ENCODE measurements at regions not wholly inside any gene's neighbourhood (a gene's known extent, or its start where the extent isn't known, plus 50 kb on each side); places are given as distances from the start of the nearest gene placed in this dataset.

- CTCF ChIA-PET, result no interaction called here
- Mint-ChIP-seq H3K9me3 (peaks cover 0 to 6% (median 0%) of the 10 kb centered on the region in 11 donors), H3K4me3 (no peak overlapping the region), H3K4me1 (no peaks in the 10 kb centered on the region), H3K36me3 (no peaks in the 10 kb centered on the region), H3K27me3 (peaks cover 8 to 22% (median 18%) of the 10 kb centered on the region in 5 donors), H3K27ac (no peak overlapping the region)
- no peak overlapping the region for H3K27ac ChIP-seq (ENCODE audit: low read depth, low read length)
- intact Hi-C loops (cut with micrococcal nuclease), result no loop called here
- no peaks in the 10 kb centered on the region for H3K27me3 ChIP-seq (ENCODE audit: control insufficient read depth in 2 of 2, insufficient read depth in 2 of 2, low read length in 2 of 2)
- no peaks in the 10 kb centered on the region for H3K4me1 ChIP-seq (ENCODE audit: control insufficient read depth in 2 of 2, insufficient read depth in 2 of 2, low read length in 2 of 2)
- no peak overlapping the region for H3K4me3 ChIP-seq (ENCODE audit: low read length)
- POLR2A ChIA-PET, result no interaction called here
- no peak for ATAC-seq
- no peaks in the 10 kb centered on the region for H3K9me3 ChIP-seq (ENCODE audit: control insufficient read depth in 2 of 3, low read length in 3 of 3)
- no peaks in the 10 kb centered on the region for H3K36me3 ChIP-seq (ENCODE audit: control insufficient read depth in 2 of 3, insufficient read depth in 3 of 3, low read length in 3 of 3)
- no peak for DNase-seq
Measured at GRCh38 chr3:5442106-5442785, 254.7 kb downstream of the EDEM1 start.

- H3K36me3 Mint-ChIP-seq, result no peaks in the 10 kb centered on the region
- no peaks in the 10 kb centered on the region for H3K4me1 Mint-ChIP-seq
- intact Hi-C loops (cut with micrococcal nuclease), result no loop called here
- ChIA-PET CTCF (no interaction called here), POLR2A (no interaction called here)
- no peak for DNase-seq
- Histone ChIP-seq H3K4me1 (ENCODE audit: control insufficient read depth in 2 of 2, insufficient read depth in 2 of 2, low read length in 2 of 2) (no peaks in the 10 kb centered on the region), H3K4me3 (ENCODE audit: low read length) (no peak overlapping the region), H3K27me3 (ENCODE audit: control insufficient read depth in 2 of 2, insufficient read depth in 2 of 2, low read length in 2 of 2) (no peaks in the 10 kb centered on the region), H3K9me3 (ENCODE audit: control insufficient read depth in 2 of 3, low read length in 3 of 3) (no peaks in the 10 kb centered on the region), H3K36me3 (ENCODE audit: control insufficient read depth in 2 of 3, insufficient read depth in 3 of 3, low read length in 3 of 3) (no peaks in the 10 kb centered on the region), H3K27ac (ENCODE audit: low read depth, low read length) (no peak overlapping the region)
- peaks cover 0 to 6% (median 0%) of the 10 kb centered on the region in 11 donors for H3K9me3 Mint-ChIP-seq
- no peak overlapping the region for H3K27ac Mint-ChIP-seq
- peaks cover 4 to 17% (median 13%) of the 10 kb centered on the region in 5 donors for H3K27me3 Mint-ChIP-seq
- no peak for ATAC-seq
- H3K4me3 Mint-ChIP-seq, result no peak overlapping the region
Measured at GRCh38 chr3:5442786-5443138, 255.3 kb downstream of the EDEM1 start.

- H3K4me1 Mint-ChIP-seq, result no peaks in the 10 kb centered on the region
- Histone ChIP-seq H3K9me3 (ENCODE audit: control insufficient read depth in 2 of 3, low read length in 3 of 3) (no peaks in the 10 kb centered on the region), H3K4me1 (ENCODE audit: control insufficient read depth in 2 of 2, insufficient read depth in 2 of 2, low read length in 2 of 2) (no peaks in the 10 kb centered on the region), H3K27ac (ENCODE audit: low read depth, low read length) (no peak overlapping the region), H3K4me3 (ENCODE audit: low read length) (no peak overlapping the region), H3K36me3 (ENCODE audit: control insufficient read depth in 2 of 3, insufficient read depth in 3 of 3, low read length in 3 of 3) (no peaks in the 10 kb centered on the region), H3K27me3 (ENCODE audit: control insufficient read depth in 2 of 2, insufficient read depth in 2 of 2, low read length in 2 of 2) (no peaks in the 10 kb centered on the region)
- intact Hi-C loops (cut with micrococcal nuclease), result no loop called here
- ATAC-seq, result no peak
- H3K27me3 Mint-ChIP-seq, result peaks cover 2 to 11% (median 11%) of the 10 kb centered on the region in 5 donors
- no peak overlapping the region for H3K27ac Mint-ChIP-seq
- POLR2A ChIA-PET, result no interaction called here
- H3K36me3 Mint-ChIP-seq, result no peaks in the 10 kb centered on the region
- no peak for DNase-seq
- H3K4me3 Mint-ChIP-seq, result no peak overlapping the region
- CTCF ChIA-PET, result no interaction called here
- H3K9me3 Mint-ChIP-seq, result peaks cover 0 to 6% (median 0%) of the 10 kb centered on the region in 11 donors
Measured at GRCh38 chr3:5444253-5444652, 256.7 kb downstream of the EDEM1 start.

GRCh38 chr3:5445676-5446201 is 258.2 kb downstream of the EDEM1 start:
- intact Hi-C loops (cut with micrococcal nuclease), result no loop called here
- H3K9me3 Mint-ChIP-seq, result peaks cover 0 to 6% (median 0%) of the 10 kb centered on the region in 11 donors
- H3K4me1 Mint-ChIP-seq, result no peaks in the 10 kb centered on the region
- Histone ChIP-seq H3K27me3 (ENCODE audit: control insufficient read depth in 2 of 2, insufficient read depth in 2 of 2, low read length in 2 of 2) (no peaks in the 10 kb centered on the region), H3K36me3 (ENCODE audit: control insufficient read depth in 2 of 3, insufficient read depth in 3 of 3, low read length in 3 of 3) (no peaks in the 10 kb centered on the region), H3K4me3 (ENCODE audit: low read length) (no peak overlapping the region), H3K9me3 (ENCODE audit: control insufficient read depth in 2 of 3, low read length in 3 of 3) (no peaks in the 10 kb centered on the region), H3K4me1 (ENCODE audit: control insufficient read depth in 2 of 2, insufficient read depth in 2 of 2, low read length in 2 of 2) (no peaks in the 10 kb centered on the region), H3K27ac (ENCODE audit: low read depth, low read length) (no peak overlapping the region)
- ATAC-seq (no peak), DNase-seq (no peak)
- H3K27me3 Mint-ChIP-seq, result peaks cover 2 to 20% (median 9%) of the 10 kb centered on the region in 5 donors
- H3K4me3 Mint-ChIP-seq, result no peak overlapping the region
- POLR2A ChIA-PET, result no interaction called here
- CTCF ChIA-PET, result interaction anchor here (0.7 kb wide), 1 partner anchor 48 kb away, joined by 5 read pairs; no protein-coding TSS in a partner anchor
- no peak overlapping the region for H3K27ac Mint-ChIP-seq
- no peaks in the 10 kb centered on the region for H3K36me3 Mint-ChIP-seq

- ChIA-PET CTCF (no interaction called here), POLR2A (no interaction called here)
- no peaks in the 10 kb centered on the region for H3K36me3 Mint-ChIP-seq
Measured at GRCh38 chr3:5448246-5448645, 260.7 kb downstream of the EDEM1 start.

GRCh38 chr3:5448816-5449215 is 261.3 kb downstream of the EDEM1 start:
- Mint-ChIP-seq H3K27me3 (peaks cover 0 to 41% (median 22%) of the 10 kb centered on the region in 5 donors), H3K36me3 (no peaks in the 10 kb centered on the region), H3K4me3 (no peak overlapping the region), H3K4me1 (no peaks in the 10 kb centered on the region), H3K9me3 (peaks cover 0 to 6% (median 0%) of the 10 kb centered on the region in 11 donors), H3K27ac (no peak overlapping the region)
- intact Hi-C loops (cut with micrococcal nuclease), result no loop called here
- Histone ChIP-seq H3K4me1 (ENCODE audit: control insufficient read depth in 2 of 2, insufficient read depth in 2 of 2, low read length in 2 of 2) (no peaks in the 10 kb centered on the region), H3K9me3 (ENCODE audit: control insufficient read depth in 2 of 3, low read length in 3 of 3) (no peaks in the 10 kb centered on the region), H3K27ac (ENCODE audit: low read depth, low read length) (no peak overlapping the region), H3K36me3 (ENCODE audit: control insufficient read depth in 2 of 3, insufficient read depth in 3 of 3, low read length in 3 of 3) (no peaks in the 10 kb centered on the region), H3K27me3 (ENCODE audit: control insufficient read depth in 2 of 2, insufficient read depth in 2 of 2, low read length in 2 of 2) (no peaks in the 10 kb centered on the region), H3K4me3 (ENCODE audit: low read length) (no peak overlapping the region)
- POLR2A ChIA-PET, result no interaction called here
- CTCF ChIA-PET, result no interaction called here
- ATAC-seq (no peak), DNase-seq (no peak)

More at GRCh38 chr3:5448246-5448645, 260.7 kb downstream of the EDEM1 start:
- Histone ChIP-seq H3K9me3 (ENCODE audit: control insufficient read depth in 2 of 3, low read length in 3 of 3) (no peaks in the 10 kb centered on the region), H3K27me3 (ENCODE audit: control insufficient read depth in 2 of 2, insufficient read depth in 2 of 2, low read length in 2 of 2) (no peaks in the 10 kb centered on the region), H3K27ac (ENCODE audit: low read depth, low read length) (no peak overlapping the region), H3K4me1 (ENCODE audit: control insufficient read depth in 2 of 2, insufficient read depth in 2 of 2, low read length in 2 of 2) (no peaks in the 10 kb centered on the region), H3K36me3 (ENCODE audit: control insufficient read depth in 2 of 3, insufficient read depth in 3 of 3, low read length in 3 of 3) (no peaks in the 10 kb centered on the region), H3K4me3 (ENCODE audit: low read length) (no peak overlapping the region)
- H3K4me1 Mint-ChIP-seq, result no peaks in the 10 kb centered on the region
- H3K27ac Mint-ChIP-seq, result no peak overlapping the region
- peaks cover 0 to 6% (median 0%) of the 10 kb centered on the region in 11 donors for H3K9me3 Mint-ChIP-seq
- peaks cover 2 to 38% (median 18%) of the 10 kb centered on the region in 5 donors for H3K27me3 Mint-ChIP-seq
- no peak overlapping the region for H3K4me3 Mint-ChIP-seq
- no peak for DNase-seq
- ATAC-seq, result no peak
- intact Hi-C loops (cut with micrococcal nuclease), result no loop called here

- no peak for ATAC-seq
- intact Hi-C loops (cut with micrococcal nuclease), result no loop called here
Measured at GRCh38 chr3:5456199-5456598, 268.7 kb downstream of the EDEM1 start.

More at GRCh38 chr3:5456199-5456598, 268.7 kb downstream of the EDEM1 start:
- H3K27me3 ChIP-seq (ENCODE audit: control insufficient read depth in 2 of 2, insufficient read depth in 2 of 2, low read length in 2 of 2), result no peaks in the 10 kb centered on the region
- peaks cover 0 to 22% (median 14%) of the 10 kb centered on the region in 5 donors for H3K27me3 Mint-ChIP-seq
- no peak overlapping the region for H3K4me3 Mint-ChIP-seq
- DNase-seq, result no peak
- CTCF ChIA-PET, result no interaction called here
- H3K4me1 Mint-ChIP-seq, result no peaks in the 10 kb centered on the region
- no peaks in the 10 kb centered on the region for H3K36me3 ChIP-seq (ENCODE audit: control insufficient read depth in 2 of 3, insufficient read depth in 3 of 3, low read length in 3 of 3)
- no peak overlapping the region for H3K27ac Mint-ChIP-seq
- H3K9me3 Mint-ChIP-seq, result no peaks in the 10 kb centered on the region
- no peaks in the 10 kb centered on the region for H3K9me3 ChIP-seq (ENCODE audit: control insufficient read depth in 2 of 3, low read length in 3 of 3)
- no peak overlapping the region for H3K27ac ChIP-seq (ENCODE audit: low read depth, low read length)
- POLR2A ChIA-PET, result no interaction called here
- H3K4me3 ChIP-seq (ENCODE audit: low read length), result no peak overlapping the region
- no peaks in the 10 kb centered on the region for H3K36me3 Mint-ChIP-seq
- no peaks in the 10 kb centered on the region for H3K4me1 ChIP-seq (ENCODE audit: control insufficient read depth in 2 of 2, insufficient read depth in 2 of 2, low read length in 2 of 2)

Data from naive thymus-derived CD4-positive, alpha-beta T cell (primary cell).